Bronchial epithelial cell (primary cell): ENCODE measurements at regions not wholly inside any gene's neighbourhood (a gene's known extent, or its start where the extent isn't known, plus 50 kb on each side); places are given as distances from the start of the nearest gene placed in this dataset.
A peak's percentile ranks its signal among the peaks of the same experiment; 100 is the strongest.
"Not testable (repeated sequence)": the region's sequence is repeated elsewhere in the genome, so short reads cannot be mapped to it uniquely, and the experiment has no call there.

Source experiments
- DNase-seq: peaks from one replicate; pipeline ENCODE4 v3.0.0-alpha.2; 2010; ENCODE audit warnings: low read depth
- FAIRE-seq: peaks from 2 replicates; lab custom pipeline; 2011; peaks lifted over from hg19 to GRCh38; lab: Jason Lieb, UNC
- H3K27me3 ChIP-seq: 2 replicates; pipeline ENCODE4 v1.5.1; 2011; ENCODE audit warnings: low read length; ENCODE audit not compliant: control insufficient read depth, insufficient read depth
- H3K36me3 ChIP-seq: 2 replicates; pipeline ENCODE4 v1.5.1; 2011; ENCODE audit warnings: low read length; ENCODE audit not compliant: control insufficient read depth, insufficient read depth
- H3K4me3 ChIP-seq: 2 replicates; pipeline ENCODE4 v1.5.1; 2011; ENCODE audit warnings: mild to moderate bottlenecking, low read depth, low read length, control low read depth
- CTCF ChIP-seq: IDR thresholded peaks from 2 replicates; pipeline ENCODE4 v1.5.1; 2011; ENCODE audit warnings: mild to moderate bottlenecking, moderate library complexity, low read length, control low read depth, inconsistent platforms; ENCODE audit not compliant: insufficient read depth, severe bottlenecking

DNA sequence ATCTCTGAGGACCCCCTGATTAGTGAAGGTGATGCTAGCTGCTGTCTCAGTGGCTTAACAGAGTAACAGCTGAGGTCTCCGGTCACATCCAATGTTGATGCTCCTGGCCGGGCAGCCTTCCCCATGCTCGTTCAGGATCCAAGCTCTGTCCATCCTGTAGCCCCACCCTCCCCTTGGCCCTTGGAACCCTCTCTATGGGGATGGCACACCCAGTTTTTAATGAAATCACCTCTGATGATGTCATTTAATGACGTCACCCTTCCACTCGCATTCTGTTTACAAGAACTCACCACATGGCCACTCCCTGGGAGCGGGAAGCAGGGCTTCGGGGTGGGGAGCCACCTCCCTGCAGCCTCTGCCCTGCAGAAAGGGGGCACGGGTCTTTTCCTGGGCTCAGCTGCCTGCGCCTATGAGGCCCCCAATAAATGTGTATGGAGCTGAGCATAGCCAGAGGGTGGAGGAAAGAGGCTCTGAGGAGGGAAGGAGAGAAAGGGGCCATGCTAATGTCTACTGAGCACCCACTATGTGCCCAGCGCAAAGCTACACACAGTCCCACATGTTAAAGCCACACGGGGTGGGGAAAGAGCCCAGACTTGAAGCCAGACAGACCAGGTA, 95.5 kb downstream of the OAT start:
- no peak overlapping the region for H3K4me3 ChIP-seq
- no peaks in the 10 kb centered on the region for H3K36me3 ChIP-seq
- peak; percentile 58 for DNase-seq
- no peak for FAIRE-seq
- TF ChIP-seq CTCF, result no peak
- peaks cover 6% of the 10 kb centered on the region for H3K27me3 ChIP-seq

GRCh38 chr10:124322191-124322980, 96.3 kb downstream of the OAT start:
- no peak for FAIRE-seq
- no peak for DNase-seq
- TF ChIP-seq CTCF, result no peak
- no peak overlapping the region for H3K4me3 ChIP-seq
- H3K27me3 ChIP-seq, result peaks cover 6% of the 10 kb centered on the region
- no peaks in the 10 kb centered on the region for H3K36me3 ChIP-seq

- FAIRE-seq (no peak), DNase-seq (no peak)
- no peaks in the 10 kb centered on the region for H3K36me3 ChIP-seq
- no peak for TF ChIP-seq CTCF
- no peak overlapping the region for H3K4me3 ChIP-seq
- peaks cover 6% of the 10 kb centered on the region for H3K27me3 ChIP-seq
These were observed 97.2 kb downstream of the OAT start for GRCh38 chr10:124321433-124322089.

- Histone ChIP-seq H3K4me3 (no peak overlapping the region), H3K27me3 (peaks cover 4% of the 10 kb centered on the region), H3K36me3 (no peaks in the 10 kb centered on the region)
- no peak for TF ChIP-seq CTCF
- DNase-seq (no peak), FAIRE-seq (no peak)
These were observed 97.8 kb downstream of the OAT start for GRCh38 chr10:124320778-124321432.

DNA sequence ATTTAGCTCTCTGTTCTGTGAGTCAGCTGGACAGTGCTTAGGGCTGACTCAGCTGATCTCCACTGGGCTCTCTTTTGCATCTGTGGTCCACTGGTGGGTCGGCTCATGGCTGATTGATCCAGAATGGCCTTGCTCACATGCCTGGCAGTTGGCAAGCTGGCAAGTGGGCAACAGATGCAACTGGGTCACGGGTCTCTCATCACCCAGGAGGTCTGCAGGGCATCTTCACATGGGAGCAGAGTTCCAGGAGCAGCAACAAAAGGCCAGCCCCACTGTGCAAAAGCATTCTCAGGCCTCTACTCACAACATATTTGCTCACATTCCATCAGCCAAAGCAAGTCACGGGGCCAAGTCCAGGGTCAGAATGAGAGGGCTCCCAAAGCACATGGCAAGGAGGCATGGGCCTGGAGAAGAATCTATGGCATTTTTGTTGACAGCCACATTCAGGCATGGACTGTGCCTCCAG, 98.8 kb downstream of the OAT start:
- H3K36me3 ChIP-seq, result no peaks in the 10 kb centered on the region
- H3K4me3 ChIP-seq, result no peak overlapping the region
- H3K27me3 ChIP-seq, result peaks cover 4% of the 10 kb centered on the region
- no peak for TF ChIP-seq CTCF
- no peak for DNase-seq
- peak; percentile 36 for FAIRE-seq

DNA sequence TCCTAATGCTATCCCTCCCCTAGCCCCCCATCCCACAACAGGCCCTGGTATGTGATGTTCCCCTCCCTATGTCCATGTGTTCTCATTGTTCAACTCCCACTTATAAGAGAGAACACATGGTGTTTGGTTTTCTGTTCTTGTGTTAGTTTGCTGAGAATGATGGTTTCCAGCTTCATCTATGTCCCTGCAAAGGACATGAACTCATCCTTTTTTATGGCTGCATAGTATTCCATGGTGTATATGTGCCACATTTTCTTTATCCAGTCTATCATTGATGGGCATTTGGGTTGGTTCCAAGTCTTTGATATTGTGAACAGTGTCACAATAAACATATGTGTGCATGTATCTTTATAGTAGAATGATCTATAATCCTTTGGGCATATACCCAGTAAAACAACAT, 99.2 kb downstream of the OAT start:
- FAIRE-seq, H3K27me3 ChIP-seq, H3K36me3 ChIP-seq, H3K4me3 ChIP-seq, DNase-seq: not testable (repeated sequence)
